GM04503 (cell line): ENCODE measurements at regions not wholly inside any gene's neighbourhood (a gene's known extent, or its start where the extent isn't known, plus 50 kb on each side); places are given as distances from the start of the nearest gene placed in this dataset.

Source experiments
- DNase-seq: peaks from one replicate; pipeline ENCODE4 v3.0.0-alpha.2; 2012; ENCODE audit warnings: low read depth

DNA sequence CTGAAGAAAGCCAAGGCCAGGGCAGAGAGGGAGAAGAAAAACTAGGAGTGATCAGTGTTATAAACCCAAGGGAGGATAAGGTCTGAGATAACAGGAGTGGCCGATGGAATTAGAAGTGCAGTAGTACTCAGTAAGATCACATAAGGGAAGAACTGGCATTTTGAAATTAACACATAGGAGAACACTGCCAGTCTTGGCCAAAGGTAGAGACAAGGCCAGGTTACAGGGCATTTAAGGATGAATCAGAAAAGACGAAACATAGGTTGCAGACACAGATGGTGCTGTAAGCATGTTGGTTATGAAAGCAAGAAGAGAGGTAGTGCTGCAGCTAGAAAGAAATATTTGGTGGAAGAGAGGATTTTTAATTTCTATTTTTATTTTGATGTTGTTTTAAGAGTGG is 278.9 kb upstream of the SNX7 start:
- DNase-seq, result no peak

- no peak for DNase-seq
Observed at GRCh38 chr1:98374098-98374497, 287.4 kb upstream of the SNX7 start.

GRCh38 chr1:98373056-98373455 is 288.5 kb upstream of the SNX7 start:
- DNase-seq, result no peak

- no peak for DNase-seq
Observed at GRCh38 chr1:98371764-98372163, 289.8 kb upstream of the SNX7 start.

- no peak for DNase-seq
Observed at GRCh38 chr1:98369463-98369862, 292.1 kb upstream of the SNX7 start.

DNA sequence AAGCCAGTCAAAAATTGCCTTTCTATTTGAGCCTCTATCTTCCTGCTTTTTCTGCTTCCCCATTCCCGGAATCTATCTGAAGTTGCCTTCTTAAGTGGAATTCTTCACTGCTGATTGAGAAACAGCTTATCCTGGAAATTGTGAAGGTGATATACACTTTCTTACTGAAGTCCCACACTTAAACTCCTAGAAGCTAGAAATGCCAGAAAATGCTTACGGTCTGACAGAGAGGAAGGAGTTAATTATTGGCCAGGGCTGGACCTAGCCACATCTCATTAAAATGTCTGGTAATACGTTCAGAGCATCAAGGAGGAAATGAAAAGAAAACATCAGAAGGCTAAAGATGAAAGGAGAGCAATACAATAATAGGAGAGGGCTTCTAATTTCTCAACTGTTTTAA is 292.5 kb upstream of the SNX7 start:
- no peak for DNase-seq

DNA sequence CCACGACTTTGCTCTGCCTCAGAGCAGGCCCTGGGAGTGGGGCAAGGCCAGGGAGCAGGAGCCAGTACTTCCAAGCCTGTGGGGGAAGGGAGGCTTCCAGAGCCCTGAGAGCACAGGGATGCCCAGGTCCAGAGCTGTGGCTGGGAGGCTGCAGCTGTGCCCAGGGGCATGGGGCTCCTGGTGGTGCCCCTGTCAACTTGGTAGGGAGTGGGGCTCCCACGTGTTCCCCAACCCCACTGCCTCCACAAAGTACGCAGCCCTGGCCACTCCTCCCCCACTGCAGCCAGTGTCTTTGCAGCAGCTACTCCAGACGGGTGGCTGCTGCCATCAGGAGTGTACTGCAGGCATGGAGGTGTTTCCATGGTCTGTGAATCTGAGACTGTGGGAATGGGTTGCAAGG is 294.1 kb upstream of the SNX7 start:
- DNase-seq, result no peak

DNA sequence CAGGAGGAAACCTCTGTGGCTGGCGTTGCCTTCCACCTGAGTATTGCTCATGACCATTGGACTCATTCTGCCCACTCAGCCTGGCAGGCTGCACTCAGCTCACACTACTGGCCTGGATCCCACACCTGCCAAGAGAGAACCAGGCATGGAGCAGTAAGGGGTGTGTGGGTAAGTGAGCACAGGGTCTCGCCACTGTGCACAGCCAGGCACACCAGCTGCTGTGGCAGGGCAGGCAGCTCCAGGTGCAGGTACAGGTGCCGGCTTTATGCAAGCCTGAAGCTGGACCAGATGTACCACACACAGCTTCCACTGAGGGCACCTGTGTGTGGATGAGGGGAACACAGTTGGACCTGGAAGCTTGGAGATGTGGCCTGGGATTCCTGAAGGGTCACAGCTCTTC is 295.2 kb upstream of the SNX7 start:
- DNase-seq, result no peak

GRCh38 chr1:98364544-98364943 is 297.0 kb upstream of the SNX7 start:
- DNase-seq, result no peak

GRCh38 chr1:98360864-98361263 is 300.7 kb upstream of the SNX7 start:
- DNase-seq, result no peak

DNA sequence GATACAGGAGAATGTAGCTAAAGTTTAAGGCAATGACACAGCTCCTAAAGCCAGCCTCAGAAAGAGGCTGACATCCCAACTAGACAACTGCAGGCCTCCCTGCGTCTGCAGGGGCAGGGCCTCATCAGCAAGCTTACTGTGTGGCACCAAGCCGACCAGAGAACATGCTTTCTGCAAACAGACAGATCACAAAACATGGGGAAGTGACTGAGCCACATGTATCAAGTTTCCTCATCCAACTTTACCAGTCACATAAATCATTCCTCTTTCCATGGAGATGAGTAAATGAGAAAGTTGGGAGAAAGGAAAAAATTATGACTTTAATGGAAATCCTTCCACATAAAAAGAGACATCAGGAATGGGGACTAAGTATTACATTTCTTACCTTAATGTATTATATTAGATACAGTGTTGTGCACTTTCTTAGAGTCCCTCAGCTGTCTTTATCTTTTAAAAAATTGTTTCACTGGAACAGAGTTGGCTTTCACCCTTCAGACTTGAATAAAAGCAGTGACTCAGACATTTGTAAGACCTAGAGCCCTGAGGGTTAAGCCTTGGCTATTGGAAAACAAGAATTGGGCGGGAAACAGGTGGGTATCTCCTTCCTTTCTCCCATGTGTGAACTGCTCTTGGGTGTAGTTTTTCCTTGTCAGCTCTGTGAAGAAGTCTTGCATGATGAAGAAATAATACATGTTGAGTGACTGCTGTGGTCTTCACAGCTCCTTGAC is 305.7 kb upstream of the SNX7 start:
- no peak for DNase-seq

DNA sequence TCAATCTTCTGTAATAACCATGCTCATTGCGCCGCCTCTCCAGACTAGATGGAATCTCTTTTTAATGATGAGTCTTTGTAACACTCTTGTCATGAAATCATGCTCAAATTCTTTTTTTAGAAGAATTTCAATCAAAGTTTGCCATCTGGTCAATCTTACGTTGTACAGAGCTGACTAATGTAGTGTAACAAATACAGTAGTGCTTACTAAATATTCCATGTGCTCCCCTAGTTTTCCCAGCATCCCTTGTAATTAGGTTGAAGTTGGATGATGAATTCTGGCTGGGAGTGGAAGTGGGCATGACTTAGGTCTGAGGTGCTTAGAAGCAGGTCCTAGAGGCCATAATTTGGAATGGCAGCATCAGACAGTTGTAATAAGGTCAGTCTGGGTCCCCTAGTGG is 309.1 kb upstream of the SNX7 start:
- no peak for DNase-seq

GRCh38 chr1:98351561-98351960 is 310.0 kb upstream of the SNX7 start:
- DNase-seq, result no peak

DNA sequence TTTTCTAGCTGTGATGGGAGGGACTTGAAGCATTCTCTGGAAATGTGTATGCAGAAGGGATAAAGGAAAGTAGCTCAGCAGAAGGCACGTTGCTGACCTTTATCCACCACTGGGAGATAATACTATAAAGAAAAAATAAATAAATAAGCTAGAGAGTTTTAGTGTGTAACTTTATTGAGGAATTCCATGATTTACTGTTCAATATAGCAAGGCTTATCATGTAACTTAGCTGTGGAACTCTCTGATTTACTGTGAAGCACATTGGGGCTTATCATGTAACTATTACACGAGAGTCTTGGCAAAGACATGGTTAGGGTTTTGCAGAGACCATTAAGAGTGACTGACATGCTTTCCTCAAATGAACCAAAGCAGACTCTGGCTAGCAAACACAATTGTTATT is 316.1 kb upstream of the SNX7 start:
- DNase-seq, result no peak

DNA sequence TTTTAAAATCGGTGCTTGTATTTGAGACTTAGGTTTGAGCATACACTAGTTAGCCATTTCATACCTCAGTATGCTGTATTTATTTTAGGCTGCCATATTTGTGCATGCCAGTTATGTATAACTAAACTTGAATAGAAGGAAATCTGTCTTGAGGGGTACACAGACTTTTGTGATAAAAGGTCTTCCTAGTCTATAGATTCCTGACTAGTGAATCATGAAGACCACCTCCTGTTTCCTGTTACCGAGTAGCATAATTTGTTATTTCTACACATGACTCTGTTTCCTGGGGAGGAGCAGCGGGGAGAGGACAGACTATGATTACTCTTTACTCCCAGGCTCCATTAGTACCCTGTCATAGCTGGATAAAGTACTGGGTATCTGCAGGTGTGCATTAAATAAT is 316.8 kb upstream of the SNX7 start:
- no peak for DNase-seq

GRCh38 chr1:98342566-98342965 is 319.0 kb upstream of the SNX7 start:
- DNase-seq, result no peak

DNA sequence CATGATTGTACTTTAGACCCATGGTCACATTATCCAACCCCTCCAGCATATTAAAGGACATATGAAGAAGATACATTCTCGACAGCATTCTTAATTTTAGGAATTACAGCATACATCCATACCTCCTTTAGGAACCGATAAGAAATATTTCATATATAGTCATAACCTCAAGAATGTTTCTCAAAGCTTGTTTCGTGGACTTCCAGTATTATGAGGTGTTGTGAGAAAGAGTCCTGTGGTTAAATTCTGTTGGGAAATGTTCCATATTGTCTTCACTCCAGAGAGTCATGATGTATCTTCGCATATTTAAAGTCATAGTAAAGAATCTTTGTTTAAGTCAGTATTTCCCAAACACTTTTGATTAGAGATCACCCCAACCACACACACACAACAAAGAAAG is 321.0 kb upstream of the SNX7 start:
- DNase-seq, result no peak

GRCh38 chr1:98336472-98337083 is 324.9 kb upstream of the SNX7 start:
- no peak for DNase-seq

DNA sequence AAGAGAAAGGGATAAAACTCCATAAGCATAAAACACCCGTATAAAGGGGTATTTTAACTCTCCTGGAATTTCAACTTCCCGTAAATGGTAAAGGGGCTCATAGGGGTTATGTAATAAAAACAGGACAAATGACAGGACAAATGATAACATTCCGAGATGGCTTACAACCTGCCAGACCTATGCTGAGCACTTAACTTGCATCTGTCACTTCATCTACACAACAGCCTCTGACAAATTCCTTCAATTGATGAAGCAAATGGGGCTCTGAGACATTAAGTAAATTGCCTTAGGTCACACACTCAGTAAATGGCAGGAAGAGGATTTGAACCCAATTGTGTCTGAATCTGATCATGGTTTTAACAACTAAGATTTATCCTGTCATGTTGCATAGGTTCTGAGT is 327.6 kb upstream of the SNX7 start:
- no peak for DNase-seq

GRCh38 chr1:98333406-98333805 is 328.1 kb upstream of the SNX7 start:
- DNase-seq, result no peak

GRCh38 chr1:98331718-98332311 is 329.7 kb upstream of the SNX7 start:
- DNase-seq, result no peak

- no peak for DNase-seq
Observed at GRCh38 chr1:98331243-98331642, 330.3 kb upstream of the SNX7 start.

DNA sequence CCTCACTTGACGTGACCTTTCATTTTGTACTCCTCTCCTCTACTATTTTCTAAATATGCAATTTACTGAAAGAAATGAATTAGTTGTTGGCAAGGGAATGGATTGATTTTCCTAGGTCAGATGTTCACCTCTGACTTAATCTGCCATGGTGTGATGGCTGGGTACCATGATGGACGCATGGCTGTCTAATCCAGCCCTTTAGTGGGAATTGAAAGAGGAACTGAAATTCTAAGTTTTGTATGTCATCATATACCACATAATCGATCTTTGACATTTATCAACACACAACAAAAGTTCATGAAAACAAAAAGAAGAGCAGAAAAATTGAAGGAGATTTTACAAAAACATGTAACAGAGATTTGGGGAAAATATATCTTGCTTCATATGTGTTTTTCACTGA is 331.3 kb upstream of the SNX7 start:
- DNase-seq, result no peak

DNA sequence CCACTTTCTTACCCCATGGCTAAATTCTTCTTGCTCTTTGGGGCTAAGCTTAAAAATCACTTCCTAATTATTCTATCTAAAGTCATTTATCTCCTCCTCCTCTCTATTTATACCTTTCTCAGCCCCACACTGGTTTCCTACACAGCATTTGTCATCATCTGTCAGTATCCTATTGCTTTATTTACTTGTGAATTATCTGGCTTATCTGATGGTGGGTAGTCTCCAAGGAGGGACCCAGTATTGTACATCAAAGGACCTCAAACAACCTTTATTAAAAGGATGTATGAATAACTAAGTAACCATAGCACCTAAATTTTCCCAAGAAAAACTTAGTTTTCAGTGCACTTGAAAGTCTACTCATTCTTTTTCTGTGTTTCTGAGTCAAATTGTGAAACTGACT is 332.7 kb upstream of the SNX7 start:
- DNase-seq, result no peak
